ENCODE measurements at regions not wholly inside any gene's neighbourhood (a gene's known extent, or its start where the extent isn't known, plus 50 kb on each side); places are given as distances from the start of the nearest gene placed in this dataset.

DNA sequence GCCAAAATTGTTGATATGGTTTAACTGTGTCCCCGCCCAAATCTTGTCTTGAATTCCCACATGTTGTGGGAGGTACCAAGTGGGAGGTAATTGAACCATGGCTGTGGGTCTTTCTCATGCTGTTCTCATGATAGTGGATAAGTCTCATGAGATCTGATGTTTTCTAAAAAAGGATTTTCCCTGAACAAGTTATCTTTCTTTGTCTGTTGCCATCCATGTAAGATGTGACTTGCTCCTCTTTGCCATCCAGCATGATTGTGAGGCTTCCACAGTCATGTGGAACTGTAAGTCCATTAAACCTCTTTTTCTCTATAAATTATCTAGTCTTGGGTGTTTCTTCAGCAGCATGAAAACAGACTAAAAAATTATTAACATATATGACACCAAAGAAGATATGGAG lies 986.7 kb upstream of the MIR17HG start:
- DNase-seq (ENCODE audit: extremely low spot score, unreplicated experiment), result no peak
- Mint-ChIP-seq H3K4me3 (no peak overlapping the region), H3K27ac (no peak overlapping the region), H3K27me3 (no peaks in the 10 kb centered on the region), H3K4me1 (ENCODE audit: unreplicated experiment) (no peaks in the 10 kb centered on the region), H3K36me3 (no peaks in the 10 kb centered on the region), H3K9me3 (peaks cover 6% of the 10 kb centered on the region)
- TF ChIP-seq, protein P1, sequence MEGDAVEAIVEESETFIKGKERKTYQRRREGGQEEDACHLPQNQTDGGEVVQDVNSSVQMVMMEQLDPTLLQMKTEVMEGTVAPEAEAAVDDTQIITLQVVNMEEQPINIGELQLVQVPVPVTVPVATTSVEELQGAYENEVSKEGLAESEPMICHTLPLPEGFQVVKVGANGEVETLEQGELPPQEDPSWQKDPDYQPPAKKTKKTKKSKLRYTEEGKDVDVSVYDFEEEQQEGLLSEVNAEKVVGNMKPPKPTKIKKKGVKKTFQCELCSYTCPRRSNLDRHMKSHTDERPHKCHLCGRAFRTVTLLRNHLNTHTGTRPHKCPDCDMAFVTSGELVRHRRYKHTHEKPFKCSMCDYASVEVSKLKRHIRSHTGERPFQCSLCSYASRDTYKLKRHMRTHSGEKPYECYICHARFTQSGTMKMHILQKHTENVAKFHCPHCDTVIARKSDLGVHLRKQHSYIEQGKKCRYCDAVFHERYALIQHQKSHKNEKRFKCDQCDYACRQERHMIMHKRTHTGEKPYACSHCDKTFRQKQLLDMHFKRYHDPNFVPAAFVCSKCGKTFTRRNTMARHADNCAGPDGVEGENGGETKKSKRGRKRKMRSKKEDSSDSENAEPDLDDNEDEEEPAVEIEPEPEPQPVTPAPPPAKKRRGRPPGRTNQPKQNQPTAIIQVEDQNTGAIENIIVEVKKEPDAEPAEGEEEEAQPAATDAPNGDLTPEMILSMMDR (conservative IDR thresholded peaks at IDR 0.05), result no peak

DNA sequence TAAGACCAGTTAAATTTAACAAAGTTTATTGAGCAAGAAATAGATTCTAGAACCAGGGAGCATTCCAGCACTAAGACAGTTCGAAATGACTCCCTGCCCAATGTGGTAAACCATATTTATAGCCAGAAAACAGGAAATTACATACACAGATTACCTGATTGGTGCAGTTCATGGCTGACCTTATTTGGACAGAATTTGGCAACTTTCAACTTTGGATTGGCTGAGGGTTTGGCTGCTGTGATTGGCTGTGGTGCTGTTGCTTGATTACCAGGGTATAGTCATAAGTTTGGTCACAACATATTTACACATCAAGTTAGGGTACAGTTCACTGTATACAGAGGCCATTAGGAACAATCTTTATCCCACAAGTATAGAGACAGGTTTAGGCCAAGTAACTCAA lies 984.8 kb upstream of the MIR17HG start:
- Mint-ChIP-seq H3K9me3 (peaks cover 6% of the 10 kb centered on the region), H3K27ac (no peak overlapping the region), H3K27me3 (no peaks in the 10 kb centered on the region), H3K4me3 (no peak overlapping the region), H3K4me1 (ENCODE audit: unreplicated experiment) (no peaks in the 10 kb centered on the region), H3K36me3 (no peaks in the 10 kb centered on the region)
- no peak for DNase-seq (ENCODE audit: extremely low spot score, unreplicated experiment)
- TF ChIP-seq, protein P1 (conservative IDR thresholded peaks at IDR 0.05), result no peak

DNA sequence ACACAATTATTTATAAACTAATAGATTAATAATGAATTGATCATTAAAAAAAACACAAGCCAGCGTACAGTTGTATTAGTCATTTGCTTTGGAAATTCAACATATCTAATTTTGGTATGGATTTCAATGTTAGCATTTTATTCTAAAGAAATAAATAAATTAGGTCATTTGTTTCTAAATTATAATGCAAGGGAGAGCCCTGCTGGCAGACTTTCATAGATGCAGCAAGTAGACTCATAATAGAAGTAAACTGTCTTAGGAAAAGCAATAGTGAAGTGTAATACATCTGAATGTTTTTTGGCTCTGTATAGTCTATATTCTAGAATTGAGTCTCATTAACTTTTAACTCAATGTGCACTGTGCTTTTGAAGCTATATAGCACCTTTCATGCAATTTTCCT lies 982.4 kb upstream of the MIR17HG start:
- Mint-ChIP-seq H3K4me1 (ENCODE audit: unreplicated experiment) (no peaks in the 10 kb centered on the region), H3K9me3 (peaks cover 2% of the 10 kb centered on the region), H3K27ac (no peak overlapping the region), H3K36me3 (no peaks in the 10 kb centered on the region), H3K27me3 (no peaks in the 10 kb centered on the region), H3K4me3 (no peak overlapping the region)
- TF ChIP-seq, protein P1 (conservative IDR thresholded peaks at IDR 0.05), result peak; percentile 56
- no peak for DNase-seq (ENCODE audit: extremely low spot score, unreplicated experiment)

DNA sequence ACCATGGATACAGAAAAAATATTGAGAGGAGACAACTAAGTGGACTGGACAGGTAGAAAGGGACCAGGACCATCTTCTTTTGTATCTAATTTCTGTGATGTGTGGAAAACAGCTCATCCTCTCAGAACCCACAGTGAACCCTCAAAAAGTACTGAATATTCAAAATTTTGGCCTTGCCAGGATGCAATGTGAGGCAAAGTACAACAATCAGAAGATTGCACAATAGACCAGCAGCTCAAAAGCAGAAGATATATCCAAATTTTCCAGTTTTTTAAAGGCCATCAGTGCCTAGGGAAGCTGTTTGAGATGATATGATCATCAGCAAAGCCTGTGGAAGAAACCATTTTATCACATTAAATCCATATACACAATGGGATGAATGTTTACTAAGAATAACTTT lies 973.3 kb upstream of the MIR17HG start:
- TF ChIP-seq, protein P1 (conservative IDR thresholded peaks at IDR 0.05), result no peak
- no peaks in the 10 kb centered on the region for H3K4me1 Mint-ChIP-seq (ENCODE audit: unreplicated experiment)

DNA sequence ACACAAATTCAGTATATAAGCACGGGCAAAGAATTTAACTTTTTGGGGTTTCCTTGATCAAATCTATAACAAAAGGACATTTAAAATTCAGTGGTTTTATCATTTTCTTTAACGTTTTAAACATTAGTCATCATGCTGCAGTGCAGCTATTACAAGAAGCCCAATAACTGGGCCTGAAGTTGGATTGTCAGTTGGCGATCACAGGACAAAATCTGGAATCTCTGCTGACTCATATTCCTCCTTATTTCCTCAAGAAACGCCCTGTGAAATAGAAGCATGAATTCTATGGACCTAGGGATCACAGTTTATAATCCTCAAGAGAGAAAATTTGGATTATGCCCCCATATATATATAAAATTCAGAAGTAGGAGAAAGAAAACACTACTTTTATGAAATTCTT lies 971.6 kb upstream of the MIR17HG start:
- no peak for DNase-seq (ENCODE audit: extremely low spot score, unreplicated experiment)
- no peaks in the 10 kb centered on the region for H3K4me1 Mint-ChIP-seq (ENCODE audit: unreplicated experiment)
- H3K4me3 Mint-ChIP-seq, result no peak overlapping the region

More for the DNA sequence above, 973.3 kb upstream of the MIR17HG start:
- Mint-ChIP-seq H3K9me3 (peaks cover 6% of the 10 kb centered on the region), H3K4me3 (no peak overlapping the region), H3K27me3 (no peaks in the 10 kb centered on the region), H3K36me3 (no peaks in the 10 kb centered on the region), H3K27ac (no peak overlapping the region)
- DNase-seq (ENCODE audit: extremely low spot score, unreplicated experiment), result no peak

More for the DNA sequence above, 971.6 kb upstream of the MIR17HG start:
- TF ChIP-seq, protein P1 (conservative IDR thresholded peaks at IDR 0.05), result no peak
- no peaks in the 10 kb centered on the region for H3K36me3 Mint-ChIP-seq
- H3K9me3 Mint-ChIP-seq, result peaks cover 6% of the 10 kb centered on the region
- H3K27me3 Mint-ChIP-seq, result no peaks in the 10 kb centered on the region
- H3K27ac Mint-ChIP-seq, result no peak overlapping the region

Measured in type B pancreatic cell (in vitro differentiated cells).